NCI-H2107 treated with DMSO at 0.1 percent for 48 hours (cell line): ENCODE measurements at regions not wholly inside any gene's neighbourhood (a gene's known extent, or its start where the extent isn't known, plus 50 kb on each side); places are given as distances from the start of the nearest gene placed in this dataset.
"Not testable (repeated sequence)": the region's sequence is repeated elsewhere in the genome, so short reads cannot be mapped to it uniquely, and the experiment has no call there.

ENCODE experiments used
- DNase-seq: peaks from one replicate; lab custom pipeline; 2025; ENCODE audit not compliant: unreplicated experiment; lab: John Stamatoyannopoulos, UW

DNA sequence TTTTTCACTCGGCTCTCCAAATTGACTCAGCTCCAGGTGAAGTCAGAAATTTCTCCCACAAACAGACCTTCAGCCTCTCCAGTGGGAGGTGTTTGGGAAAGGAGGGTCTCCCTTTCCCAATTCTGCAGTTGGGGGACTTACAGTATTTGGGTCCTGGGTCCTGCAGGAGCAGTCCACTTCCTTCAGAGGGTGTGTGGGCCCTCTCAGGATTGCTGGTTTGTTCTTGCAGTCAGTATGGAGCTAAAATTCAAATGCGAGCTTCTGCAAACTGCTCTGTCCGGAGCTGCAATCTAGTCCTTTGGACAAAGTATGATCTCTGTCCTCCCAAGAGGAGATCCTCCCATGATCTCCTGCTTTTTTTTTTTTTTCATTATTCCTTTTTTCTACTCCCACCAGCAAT is 87.9 kb upstream of the MSTN start:
- DNase-seq: no peak

DNA sequence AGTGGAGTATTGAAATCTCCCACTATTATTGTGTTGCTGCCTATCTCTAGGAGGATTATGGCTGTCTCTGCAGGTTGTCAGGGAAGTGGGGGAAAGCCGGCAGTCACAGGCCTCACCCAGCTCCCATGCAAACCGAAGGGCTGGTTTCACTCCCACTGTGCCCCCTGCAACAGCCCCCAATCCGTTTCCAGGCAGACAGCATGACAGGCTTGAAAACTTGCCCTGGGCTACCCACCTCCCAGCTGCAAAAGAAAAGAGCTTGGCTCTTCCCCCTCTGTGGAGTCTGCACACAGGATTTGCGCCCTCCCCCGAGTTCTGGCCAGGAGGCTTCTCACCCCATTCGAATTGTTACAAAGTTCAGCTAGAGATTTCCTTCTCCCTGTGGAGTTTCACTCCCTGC is 87.4 kb upstream of the MSTN start:
- DNase-seq: no peak

DNA sequence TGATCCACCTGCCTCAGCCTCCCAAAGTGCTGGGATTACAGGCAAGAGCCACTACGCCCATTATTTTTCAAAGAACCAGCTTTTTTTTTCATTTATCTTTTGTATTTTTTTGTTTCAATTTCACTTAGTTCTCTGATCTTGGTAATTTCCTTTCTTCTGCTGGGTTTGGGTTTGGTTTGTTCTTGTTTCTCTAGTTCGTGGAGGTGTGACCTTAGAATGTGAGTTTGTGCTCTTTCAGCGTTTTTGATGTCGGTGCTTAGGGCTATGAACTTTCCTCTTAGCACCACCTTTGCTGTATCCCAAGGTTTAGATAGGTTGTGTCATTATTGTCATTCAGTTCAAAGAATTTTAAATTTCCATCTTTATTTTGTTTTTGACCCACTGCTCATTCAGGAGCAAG is 86.7 kb upstream of the MSTN start:
- no peak for DNase-seq

DNA sequence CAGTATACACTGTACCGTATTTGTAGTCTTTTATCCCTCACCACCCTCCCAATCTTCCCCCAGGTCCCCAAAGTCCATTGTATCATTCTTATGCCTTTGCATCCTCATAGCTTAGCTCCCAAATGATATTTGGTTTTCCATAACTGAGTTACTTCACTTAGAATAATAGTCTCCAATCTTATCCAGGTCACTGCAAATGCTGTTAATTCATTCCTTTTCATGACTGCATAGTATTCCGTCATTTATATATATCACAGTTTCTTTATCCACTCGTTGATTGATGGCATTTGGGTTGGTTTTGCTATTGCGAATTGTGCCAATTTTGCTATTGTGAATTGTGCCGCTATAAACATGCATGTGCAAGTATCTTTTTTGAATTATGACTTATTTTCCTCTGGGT is 83.6 kb upstream of the MSTN start:
- DNase-seq: not testable (repeated sequence)

DNA sequence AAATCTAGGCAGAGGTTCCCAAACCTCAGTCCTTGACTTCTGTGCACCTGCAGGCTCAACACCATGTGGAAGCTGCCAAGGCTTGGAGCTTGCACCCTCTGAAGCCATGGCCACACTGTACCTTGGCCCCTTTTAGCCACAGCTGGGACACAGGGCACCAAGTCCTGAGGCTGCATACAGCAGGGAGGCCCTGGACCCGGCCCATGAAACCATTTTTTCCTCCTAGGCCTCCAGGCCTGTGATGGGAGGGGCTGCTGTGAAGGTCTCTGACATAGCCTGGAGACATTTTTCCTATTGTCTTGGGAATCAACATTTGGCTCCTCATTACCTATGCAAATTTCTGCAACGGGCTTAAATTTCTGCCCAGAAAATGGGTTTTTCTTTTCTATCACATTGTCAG is 77.9 kb upstream of the MSTN start:
- not testable (repeated sequence) for DNase-seq

DNA sequence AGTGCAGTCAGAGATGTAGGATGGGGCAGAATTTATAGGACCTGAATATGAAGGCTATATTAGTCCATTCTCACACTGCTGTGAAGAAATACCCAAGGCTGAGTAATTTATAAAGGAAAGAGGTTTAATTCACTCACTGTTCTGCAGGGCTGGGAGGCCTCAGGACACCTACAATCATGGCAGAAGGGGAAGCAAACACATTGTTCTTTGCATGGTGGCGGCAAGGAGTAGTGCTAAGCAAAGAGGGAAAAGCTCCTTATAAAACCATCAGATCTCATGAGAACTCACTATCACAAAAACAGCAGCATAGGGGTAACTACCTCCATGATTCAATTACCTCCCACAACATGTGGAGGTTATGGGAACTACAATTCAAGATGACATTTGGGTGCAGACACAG is 76.8 kb upstream of the MSTN start:
- DNase-seq: no peak

DNA sequence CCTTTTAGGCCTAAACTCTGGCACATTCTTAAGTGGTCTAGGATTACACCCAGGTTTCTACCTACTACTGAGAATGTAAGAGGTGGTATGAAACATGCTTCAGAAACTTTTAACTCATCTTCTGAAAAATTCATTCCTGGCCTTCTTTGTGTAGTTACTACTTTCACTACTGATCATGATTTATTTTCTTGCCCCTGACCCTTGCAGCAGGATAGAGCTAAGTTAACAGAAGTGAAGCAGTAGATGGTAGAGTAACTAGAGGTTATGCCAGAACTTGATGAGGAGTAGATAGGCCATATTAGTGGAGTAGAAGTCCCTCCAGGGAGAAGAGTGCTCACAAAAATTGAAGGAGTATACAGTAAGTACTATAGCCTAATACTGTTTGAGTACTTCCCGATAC is 75.5 kb upstream of the MSTN start:
- no peak for DNase-seq

DNA sequence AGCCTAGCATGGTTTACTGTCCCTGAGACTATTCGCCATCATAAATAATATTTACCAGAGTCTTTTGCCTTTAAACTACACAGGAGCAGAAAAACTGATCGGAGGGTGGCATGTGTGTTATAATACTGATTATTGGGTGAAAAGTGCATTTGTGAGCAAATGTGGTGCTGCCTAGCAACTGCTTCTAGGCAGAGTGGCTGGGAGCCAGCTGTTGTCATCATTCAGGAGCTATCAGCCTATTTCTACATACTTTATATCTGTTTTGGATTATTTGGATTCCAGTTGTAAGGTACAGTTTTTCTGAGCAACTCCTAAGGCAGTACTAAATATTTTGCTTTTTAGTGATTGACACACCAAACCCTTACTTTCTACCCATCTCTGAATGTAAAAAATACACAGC is 75.0 kb upstream of the MSTN start:
- DNase-seq: no peak

DNA sequence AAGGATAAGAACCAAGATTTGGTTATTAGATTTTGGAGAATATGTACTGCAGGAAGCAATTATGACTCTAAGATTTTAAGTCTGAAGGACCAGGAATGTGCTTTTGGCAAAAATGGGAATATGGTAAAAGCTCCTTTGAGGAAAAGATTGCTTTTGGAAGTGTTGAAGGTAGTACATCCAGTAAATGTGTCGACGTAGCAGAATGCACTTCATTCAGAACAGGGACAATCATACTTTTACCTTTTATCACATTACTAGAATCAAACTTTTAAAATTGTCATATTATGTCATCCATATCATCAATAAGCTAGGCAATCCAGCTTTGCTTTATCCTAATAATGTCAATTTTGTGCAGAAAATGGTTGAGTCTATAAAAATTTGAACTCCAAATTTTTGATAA is 74.3 kb upstream of the MSTN start:
- DNase-seq: no peak

DNA sequence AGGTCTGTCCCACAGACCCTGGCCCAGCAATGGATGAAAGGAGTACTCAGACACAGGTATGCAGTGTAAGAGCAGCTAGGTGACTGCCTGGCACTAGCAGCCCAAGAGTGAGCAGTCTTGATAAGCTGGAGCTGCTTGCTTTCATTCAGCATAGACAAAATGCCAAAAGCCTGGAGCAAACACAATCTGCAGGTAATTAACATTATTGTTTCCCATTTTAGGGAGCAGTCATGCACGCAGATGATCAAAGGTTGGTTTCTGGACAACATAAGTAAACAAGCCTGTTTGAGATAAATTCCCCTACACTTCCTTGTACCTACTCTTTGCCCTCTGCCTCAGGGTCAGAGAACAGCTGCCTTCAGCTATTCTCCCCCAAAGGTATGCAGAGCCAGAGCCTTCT is 73.7 kb upstream of the MSTN start:
- DNase-seq: no peak

DNA sequence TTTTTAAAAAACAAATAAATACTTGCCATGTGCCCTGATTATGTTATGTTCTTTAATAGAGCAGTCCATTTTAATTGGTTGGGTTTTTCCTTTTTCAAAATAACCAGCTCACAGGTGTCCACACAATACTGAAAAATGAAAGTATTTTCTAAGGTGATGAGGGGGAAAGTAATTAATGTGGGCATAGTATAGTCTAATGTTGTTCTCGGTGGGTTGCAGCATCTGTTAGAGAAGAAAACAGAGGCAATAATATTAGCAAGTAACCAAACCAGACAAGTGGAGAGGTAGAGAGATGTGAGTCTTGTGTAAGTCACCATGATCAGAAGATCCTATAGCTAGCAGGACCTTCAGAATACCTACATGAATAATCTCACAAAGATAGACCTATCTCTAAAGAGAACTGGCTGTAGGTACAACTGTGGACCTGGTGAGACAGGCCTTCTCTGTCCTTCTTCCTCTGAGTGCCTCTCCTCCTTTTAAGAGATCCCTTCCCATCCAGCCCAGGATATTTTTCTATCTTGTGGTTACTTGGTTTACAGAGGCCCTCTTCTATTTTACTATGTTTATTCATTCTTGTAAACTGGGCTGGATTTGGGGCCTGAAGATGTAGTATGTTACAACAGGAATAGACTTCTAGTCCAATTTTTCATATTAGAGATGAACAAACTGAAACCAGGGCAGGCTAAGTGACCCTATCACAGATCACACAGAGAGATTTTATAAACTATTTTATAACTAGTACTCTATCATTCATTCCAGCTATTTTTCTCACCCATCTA is 67.1 kb upstream of the MSTN start:
- DNase-seq: no peak

DNA sequence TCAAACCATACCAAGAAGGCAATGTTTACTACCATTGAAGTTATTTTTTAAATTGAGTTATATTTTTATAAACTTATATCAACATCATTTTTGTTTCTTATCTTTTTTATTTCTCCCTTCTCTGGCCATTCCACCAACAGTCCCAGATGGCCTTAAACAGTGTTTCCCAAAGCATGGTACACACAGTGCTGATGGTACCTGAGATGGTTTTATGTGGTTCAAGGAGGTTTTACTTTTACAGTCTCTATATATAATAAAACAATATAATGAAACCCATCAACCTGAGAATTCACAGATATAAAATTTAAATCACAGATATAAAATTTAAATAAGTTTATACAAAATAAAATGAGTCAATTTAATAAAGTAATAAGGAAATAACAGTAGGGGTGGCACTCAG is 65.1 kb upstream of the MSTN start:
- DNase-seq: no peak

DNA sequence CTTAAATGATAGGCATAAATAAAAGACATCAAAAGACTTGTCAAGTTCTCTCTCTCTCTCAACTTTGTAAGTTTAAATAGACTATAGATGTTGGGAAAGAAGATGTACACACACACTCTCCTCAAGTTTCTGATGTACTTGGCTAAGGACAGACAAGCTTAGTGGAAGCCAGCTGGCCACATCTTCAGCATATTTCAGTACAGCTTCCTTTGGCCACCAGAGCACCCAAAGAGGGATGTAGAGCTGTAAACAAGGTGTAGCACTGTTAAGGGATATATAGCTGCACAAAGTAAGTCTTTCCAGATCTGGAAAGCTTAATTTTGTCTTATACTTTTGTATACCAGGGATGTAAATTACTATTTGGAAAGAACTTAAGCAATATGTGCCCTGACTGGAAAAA is 64.3 kb upstream of the MSTN start:
- no peak for DNase-seq

DNA sequence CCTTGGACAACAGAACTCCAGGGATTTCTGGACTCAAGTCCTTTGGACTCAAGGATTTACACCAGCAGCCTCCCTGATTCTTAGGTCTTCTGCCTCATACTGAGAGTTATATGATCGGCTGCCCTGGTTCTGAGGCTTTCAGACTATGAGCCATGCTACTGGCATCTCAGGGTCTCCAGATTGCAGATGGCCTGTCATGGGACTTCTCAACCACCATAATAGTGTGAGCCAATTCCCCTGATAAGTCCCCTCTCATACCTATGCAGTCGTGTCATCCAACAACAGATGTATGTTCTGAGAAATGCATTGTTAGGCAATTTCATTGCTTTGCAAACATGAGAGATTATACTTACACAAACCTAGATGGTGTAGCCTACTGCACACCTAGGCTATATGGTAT is 61.4 kb upstream of the MSTN start:
- DNase-seq: no peak

DNA sequence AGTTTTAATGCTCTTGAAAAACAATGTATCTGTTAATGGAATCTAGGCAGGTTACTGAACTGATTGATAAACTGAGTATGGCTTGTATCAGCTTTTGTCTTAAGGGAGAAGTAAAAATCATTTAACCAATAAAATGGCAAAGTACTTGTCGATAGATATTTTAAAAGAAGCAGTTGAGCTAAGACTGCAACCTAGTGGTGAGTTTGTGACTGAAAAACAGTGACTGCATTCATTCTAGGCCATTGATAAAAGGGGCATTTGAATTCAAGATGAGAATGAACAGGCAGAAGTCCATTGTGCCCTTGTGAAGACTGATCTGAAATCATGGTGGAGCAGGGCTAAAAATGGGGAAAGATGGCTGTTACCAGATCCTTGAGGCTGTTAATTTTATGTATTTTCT is 59.4 kb upstream of the MSTN start:
- peak; percentile 3 for DNase-seq

DNA sequence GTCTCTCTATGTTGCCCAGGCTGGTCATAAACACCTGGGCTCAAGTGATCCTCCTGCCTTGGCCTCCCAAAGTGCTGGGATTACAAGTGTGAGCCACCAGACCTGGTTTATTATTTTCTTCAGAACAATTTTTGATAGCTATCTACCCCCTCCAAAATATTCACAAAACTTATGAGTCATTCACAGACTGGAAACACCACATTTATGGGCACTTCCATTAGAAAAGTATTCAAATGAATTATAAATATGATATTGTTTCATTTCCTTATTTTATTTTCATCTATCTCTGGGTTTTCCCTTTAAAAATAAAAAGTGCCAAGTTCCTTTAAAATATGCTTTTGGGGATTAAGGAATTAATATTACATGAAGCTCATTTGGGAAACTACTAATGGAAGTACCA is 58.8 kb upstream of the MSTN start:
- DNase-seq: no peak

DNA sequence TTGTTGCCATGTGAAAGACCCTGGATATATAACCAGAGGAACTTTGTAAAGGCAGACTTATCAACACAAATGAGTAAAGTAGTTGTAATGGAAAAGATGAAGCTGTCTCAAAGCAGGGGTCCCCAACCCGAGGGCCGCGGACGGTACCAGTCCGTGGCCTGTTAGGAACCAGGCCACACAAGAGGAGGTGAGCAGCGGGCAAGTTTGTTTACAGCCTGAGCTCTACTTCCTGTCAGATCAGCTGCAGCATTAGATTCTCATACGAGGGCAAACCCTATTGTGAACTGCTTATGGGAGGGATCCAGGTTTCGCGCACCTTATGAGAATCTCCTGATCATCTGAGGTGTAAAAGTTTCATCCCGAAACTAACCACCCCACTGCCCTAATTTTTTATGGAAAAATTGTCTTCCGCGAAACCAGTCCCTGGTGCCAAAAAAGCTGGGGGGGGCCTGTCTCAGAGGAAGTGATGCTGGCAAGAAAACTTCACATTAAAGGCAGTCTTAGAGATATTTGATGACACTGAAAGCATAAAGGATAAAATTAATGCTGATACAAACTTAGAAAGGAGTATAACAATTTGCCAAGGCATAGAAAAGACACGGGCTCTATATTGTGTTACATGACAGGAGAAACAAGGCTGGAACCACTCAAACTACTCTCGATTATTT is 57.5 kb upstream of the MSTN start:
- no peak for DNase-seq

DNA sequence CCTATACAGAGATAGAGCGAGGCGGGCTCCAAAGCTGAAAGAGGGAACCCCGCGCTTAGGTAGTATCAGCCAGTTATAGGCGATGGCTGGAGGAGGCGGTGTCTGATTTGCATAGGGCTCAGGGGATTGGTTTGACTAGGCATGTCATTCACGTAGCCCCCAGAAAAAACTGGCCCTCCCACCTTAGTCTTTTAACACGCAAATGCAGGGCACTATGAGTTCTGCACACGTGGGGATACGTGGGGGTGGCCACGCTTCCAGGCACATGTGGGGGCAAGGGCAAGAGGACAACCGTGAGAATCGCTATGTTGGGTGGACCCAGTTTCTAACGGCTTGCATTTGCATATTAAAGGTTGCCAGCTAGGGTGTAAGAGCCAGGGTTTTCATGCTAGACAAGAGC is 56.7 kb upstream of the MSTN start:
- DNase-seq: no peak

DNA sequence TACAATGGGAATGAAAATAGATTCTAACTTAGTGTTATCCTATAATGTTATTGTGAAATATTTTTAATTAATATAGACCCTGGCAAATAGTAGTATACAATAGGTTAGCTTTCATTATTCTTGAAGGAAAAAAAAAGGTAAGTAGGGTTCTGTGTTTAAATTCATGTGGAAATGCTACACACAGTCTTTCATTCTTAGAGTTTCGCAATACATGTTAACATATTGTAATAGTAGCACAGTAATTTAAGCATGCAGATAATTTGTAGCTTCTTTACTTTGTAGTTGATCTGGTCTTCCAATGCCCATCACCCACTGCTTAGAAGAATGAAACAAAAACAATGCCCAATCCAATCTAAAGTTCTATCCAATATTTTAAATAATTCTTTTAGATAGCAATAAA is 54.8 kb upstream of the MSTN start:
- no peak for DNase-seq

DNA sequence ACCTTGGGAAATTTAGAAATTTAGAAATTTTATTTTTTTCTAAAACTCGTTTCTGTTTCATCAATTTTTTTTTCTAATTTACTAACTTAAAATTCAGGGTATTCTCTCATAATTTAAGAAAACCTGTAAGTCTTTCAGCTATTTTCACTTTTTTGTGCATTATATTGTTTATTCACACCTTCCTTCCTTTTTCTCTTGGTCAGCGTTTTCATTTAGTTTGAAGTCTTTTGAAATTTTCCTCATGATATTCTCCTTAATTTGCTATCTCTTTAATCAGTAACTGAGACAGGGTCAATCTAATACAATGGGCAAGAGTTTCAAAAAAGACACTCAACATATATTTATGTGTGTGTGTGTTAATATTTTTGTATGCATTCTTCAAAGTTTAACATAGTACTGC is 50.5 kb upstream of the MSTN start:
- no peak for DNase-seq
